HUES48 (cell line): ENCODE measurements at regions not wholly inside any gene's neighbourhood (a gene's known extent, or its start where the extent isn't known, plus 50 kb on each side); places are given as distances from the start of the nearest gene placed in this dataset.

Experiments used
- H3K27ac ChIP-seq: one replicate; pipeline ENCODE4 v1.7.0; 2013; ENCODE audit warnings: low read depth, low read length, inconsistent platforms
- H3K27me3 ChIP-seq: 2 replicates; pipeline ENCODE4 v1.6.1; 2013; ENCODE audit warnings: mild to moderate bottlenecking, low read length; ENCODE audit not compliant: control insufficient read depth, insufficient read depth
- H3K36me3 ChIP-seq: 2 replicates; pipeline ENCODE4 v1.6.1; 2013; ENCODE audit warnings: low read length; ENCODE audit not compliant: control insufficient read depth, insufficient read depth
- H3K4me1 ChIP-seq: 2 replicates; pipeline ENCODE4 v1.6.1; 2013; ENCODE audit warnings: mild to moderate bottlenecking, low read length; ENCODE audit not compliant: control insufficient read depth, insufficient read depth
- H3K4me3 ChIP-seq: 2 replicates; pipeline ENCODE4 v1.5.1; 2013; ENCODE audit warnings: mild to moderate bottlenecking, low read depth, low read length
- H3K9ac ChIP-seq: 2 replicates; pipeline ENCODE4 v1.6.1; 2013; ENCODE audit warnings: mild to moderate bottlenecking, low read depth, low read length, moderate library complexity
- H3K9me3 ChIP-seq: 2 replicates; pipeline ENCODE4 v1.6.1; 2013; ENCODE audit warnings: low read length; ENCODE audit not compliant: control insufficient read depth, insufficient read depth

DNA sequence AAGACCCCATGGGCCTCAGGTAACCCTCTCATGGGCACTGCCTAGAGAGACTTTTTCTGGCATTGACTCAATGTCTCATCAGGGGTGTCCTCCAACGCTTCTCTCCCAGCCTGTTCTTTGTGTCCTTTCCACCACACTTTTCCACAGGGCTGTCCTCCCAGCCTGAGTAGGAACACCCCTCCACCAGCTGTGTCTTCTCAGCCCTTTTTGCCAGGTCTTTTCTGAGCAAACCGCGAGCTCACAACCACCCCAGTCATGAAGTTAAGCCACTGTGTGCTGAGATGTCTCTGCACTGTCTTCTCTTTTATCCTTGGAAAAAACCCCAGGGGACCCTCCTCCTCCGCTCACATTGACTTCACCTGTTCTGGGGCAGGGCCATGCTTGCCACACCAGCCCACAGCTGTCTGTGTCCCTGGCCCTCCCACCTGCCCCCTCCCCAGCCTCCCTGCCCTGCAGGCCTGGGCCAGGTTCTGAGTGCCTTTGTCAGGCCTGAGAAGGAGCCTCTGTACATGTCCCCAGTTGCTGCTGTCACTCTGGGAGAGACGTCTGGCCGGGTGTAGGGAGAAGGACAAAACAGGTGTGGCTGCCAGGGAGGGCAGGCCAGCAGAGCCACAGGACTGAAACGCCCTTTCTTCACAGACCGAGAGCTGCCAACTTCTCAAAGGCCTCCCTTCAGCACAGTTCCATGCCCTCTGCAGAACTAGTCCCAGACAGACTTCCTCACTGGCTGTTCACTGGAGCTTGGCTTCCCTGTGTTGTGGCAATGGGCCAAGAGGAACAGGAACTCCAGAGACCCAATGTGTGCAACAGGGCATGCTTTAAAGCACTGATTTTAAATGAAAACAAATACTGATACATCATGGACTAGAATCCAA is 50.5 kb upstream of the PNMA1 start:
- Histone ChIP-seq H3K9ac (no peak overlapping the region), H3K9me3 (no peaks in the 10 kb centered on the region), H3K4me1 (peaks cover 5% of the 10 kb centered on the region), H3K4me3 (no peak overlapping the region), H3K27me3 (peaks cover 24% of the 10 kb centered on the region), H3K27ac (no peak overlapping the region), H3K36me3 (no peaks in the 10 kb centered on the region)
